HG03520 (cell line): ENCODE measurements at regions not wholly inside any gene's neighbourhood (a gene's known extent, or its start where the extent isn't known, plus 50 kb on each side); places are given as distances from the start of the nearest gene placed in this dataset.
"Not testable (repeated sequence)": the region's sequence is repeated elsewhere in the genome, so short reads cannot be mapped to it uniquely, and the experiment has no call there.

Experiments
- ATAC-seq: cut with Tn5 transposase; IDR thresholded peaks from one replicate; pipeline ENCODE4 v1.9.1; 2021; ENCODE audit warnings: mild to moderate bottlenecking, moderate library complexity; ENCODE audit not compliant: unreplicated experiment

GRCh38 chr10:28188526-28188925, 114.3 kb downstream of the MPP7 start:
- ATAC-seq = no peak

GRCh38 chr10:28186887-28187578, 115.8 kb downstream of the MPP7 start:
- ATAC-seq = no peak

GRCh38 chr10:28186461-28186860, 116.4 kb downstream of the MPP7 start:
- no peak for ATAC-seq

- ATAC-seq = no peak
Observed at GRCh38 chr10:28184810-28185209, 118.1 kb downstream of the MPP7 start.

GRCh38 chr10:28181478-28182096, 121.3 kb downstream of the MPP7 start:
- no peak for ATAC-seq

- no peak for ATAC-seq
Observed at GRCh38 chr10:28180654-28181053, 122.2 kb downstream of the MPP7 start.

- ATAC-seq = no peak
Observed at GRCh38 chr10:28179743-28180099, 123.1 kb downstream of the MPP7 start.

GRCh38 chr10:28179006-28179742, 123.7 kb downstream of the MPP7 start:
- ATAC-seq = peak; percentile 71

- no peak for ATAC-seq
Observed at GRCh38 chr10:28177944-28178637, 124.8 kb downstream of the MPP7 start.

GRCh38 chr10:28176498-28176897, 126.4 kb downstream of the MPP7 start:
- not testable (repeated sequence) for ATAC-seq

- no peak for ATAC-seq
Observed at GRCh38 chr10:28172223-28172610, 130.6 kb downstream of the MPP7 start.

GRCh38 chr10:28171468-28172222, 131.2 kb downstream of the MPP7 start:
- no peak for ATAC-seq

- ATAC-seq = peak; percentile 94
Observed at GRCh38 chr10:28169525-28169924, 133.3 kb downstream of the MPP7 start.

GRCh38 chr10:28160866-28161405, 141.9 kb downstream of the MPP7 start:
- ATAC-seq = no peak

GRCh38 chr10:28157379-28157778, 145.5 kb downstream of the MPP7 start:
- no peak for ATAC-seq

- no peak for ATAC-seq
Observed at GRCh38 chr10:28155726-28156125, 147.1 kb downstream of the MPP7 start.

- no peak for ATAC-seq
Observed at GRCh38 chr10:28151636-28152035, 151.2 kb downstream of the MPP7 start.

GRCh38 chr10:28149746-28150145, 150.9 kb upstream of the ODAD2 start:
- ATAC-seq = no peak

GRCh38 chr10:28147706-28148105, 148.8 kb upstream of the ODAD2 start:
- ATAC-seq = no peak

GRCh38 chr10:28139138-28139537, 140.3 kb upstream of the ODAD2 start:
- no peak for ATAC-seq
